HG02588 (cell line): ENCODE measurements at regions not wholly inside any gene's neighbourhood (a gene's known extent, or its start where the extent isn't known, plus 50 kb on each side); places are given as distances from the start of the nearest gene placed in this dataset.

Experiments used
- ATAC-seq: cut with Tn5 transposase; IDR thresholded peaks from one replicate; pipeline ENCODE4 v1.9.1; 2021; ENCODE audit warnings: mild to moderate bottlenecking, moderate library complexity; ENCODE audit not compliant: unreplicated experiment

DNA sequence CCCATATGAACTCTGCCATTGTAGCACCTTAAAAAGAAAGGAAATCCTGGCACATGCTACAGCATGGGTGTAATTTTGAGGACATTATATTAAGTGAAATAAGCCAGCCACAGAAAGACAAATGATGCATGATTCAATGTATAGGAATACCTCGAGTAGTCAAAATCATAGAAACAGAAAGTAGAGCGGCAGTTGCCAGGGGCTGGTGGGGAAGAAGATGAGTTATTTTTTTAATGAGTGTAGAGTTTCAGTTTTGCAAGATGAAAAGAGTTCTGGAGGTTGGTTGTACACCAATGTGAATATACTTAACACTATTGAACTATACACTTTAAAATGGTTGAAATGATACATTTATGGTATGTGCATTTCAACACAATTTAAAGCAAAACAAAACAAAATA, 133.0 kb downstream of the ZDHHC21 start:
- ATAC-seq = no peak

DNA sequence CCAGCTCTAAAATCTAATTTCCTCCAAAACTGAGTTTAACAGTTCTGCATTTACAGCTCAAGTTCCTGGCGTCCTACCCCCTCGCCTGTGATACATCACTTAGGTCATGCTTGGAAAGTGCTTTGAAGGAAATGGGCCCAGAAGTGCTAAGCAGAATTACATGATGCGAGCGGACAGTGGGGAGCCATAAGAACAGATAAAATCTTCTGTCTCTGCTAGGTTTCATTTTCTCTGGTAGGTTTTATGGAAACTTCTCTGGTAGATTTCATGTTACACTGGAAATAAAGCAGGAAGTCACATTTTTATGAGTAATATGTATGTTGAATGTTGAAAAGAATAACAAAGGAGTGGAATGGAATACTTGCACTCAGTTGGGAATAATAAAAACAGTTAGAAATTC, 138.3 kb downstream of the ZDHHC21 start:
- no peak for ATAC-seq

DNA sequence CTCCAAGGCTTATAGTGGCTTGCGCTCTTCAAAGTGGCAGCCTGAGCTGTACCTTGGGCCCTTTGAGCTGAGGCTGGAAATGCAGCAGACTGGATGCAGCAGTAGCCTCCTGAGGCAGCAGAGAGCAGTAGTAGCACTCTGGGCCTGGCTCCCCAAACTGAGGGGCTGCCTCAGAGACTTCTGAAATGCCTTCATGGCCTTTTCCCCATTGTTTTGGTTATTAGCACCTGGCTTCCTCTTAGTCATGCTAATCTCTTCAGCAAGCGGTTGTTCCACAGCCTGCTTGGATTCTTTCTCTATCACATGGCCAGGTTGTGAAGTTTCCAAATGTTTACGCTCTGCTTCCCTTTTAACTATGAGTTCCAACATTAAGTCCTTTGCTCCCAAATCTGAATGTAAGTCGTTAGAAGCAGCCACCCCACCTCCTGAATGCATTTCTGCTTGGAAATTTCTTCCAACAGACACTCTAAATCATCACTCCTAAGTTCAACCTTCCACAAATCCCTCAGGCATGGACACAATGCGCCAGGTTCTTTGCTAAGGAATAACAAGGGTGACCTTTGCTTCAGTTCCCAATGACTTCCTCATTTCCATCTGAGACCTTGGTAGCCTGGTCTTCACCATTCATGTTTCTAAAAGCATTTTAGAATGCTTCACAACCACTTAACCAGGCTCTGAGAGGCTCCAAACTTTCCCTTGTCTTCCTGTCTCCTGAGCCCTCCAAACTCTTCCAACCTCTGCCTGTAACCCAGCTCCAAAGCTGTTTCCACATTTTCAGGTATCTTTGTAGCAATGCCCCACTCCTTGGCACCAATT, 145.8 kb downstream of the ZDHHC21 start:
- ATAC-seq = no peak

DNA sequence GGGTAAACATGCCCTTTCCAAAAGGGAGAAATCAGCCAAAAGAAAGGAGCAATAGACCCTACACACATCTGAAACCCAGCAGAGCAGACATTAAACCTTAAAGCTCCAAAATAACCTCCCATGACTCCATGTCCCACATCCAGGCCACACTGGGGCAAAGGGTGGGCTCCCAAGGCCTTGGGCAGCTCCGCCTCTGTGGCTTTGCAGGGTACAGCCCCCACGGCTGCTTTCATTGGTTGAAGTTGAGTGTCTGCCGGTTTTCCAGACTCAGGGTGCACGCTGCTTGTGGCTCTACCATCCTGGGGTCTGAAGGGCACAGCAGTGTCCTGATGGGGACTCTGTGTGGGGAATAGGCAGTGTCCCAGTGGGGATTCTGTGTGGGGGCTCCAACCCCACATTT, 146.5 kb downstream of the ZDHHC21 start:
- no peak for ATAC-seq

DNA sequence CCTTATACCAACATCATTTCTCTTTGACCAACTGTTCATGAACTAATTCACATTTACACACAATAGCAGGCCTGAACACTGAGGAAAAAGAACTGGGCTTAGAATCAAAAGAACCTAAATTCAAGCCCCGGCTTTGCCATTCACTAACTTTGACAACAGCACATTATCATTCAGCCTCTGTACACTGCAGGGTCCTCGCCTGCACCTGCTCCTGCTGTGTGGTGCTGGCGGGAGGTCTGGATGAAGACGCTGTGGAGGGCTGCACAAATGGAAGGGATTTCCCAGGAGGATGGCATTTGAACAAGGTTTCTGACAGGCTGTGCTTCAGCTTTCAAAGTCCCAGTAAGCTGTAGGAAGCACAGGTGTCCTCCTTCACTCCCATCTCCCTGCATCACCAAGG, 151.2 kb downstream of the ZDHHC21 start:
- no peak for ATAC-seq

DNA sequence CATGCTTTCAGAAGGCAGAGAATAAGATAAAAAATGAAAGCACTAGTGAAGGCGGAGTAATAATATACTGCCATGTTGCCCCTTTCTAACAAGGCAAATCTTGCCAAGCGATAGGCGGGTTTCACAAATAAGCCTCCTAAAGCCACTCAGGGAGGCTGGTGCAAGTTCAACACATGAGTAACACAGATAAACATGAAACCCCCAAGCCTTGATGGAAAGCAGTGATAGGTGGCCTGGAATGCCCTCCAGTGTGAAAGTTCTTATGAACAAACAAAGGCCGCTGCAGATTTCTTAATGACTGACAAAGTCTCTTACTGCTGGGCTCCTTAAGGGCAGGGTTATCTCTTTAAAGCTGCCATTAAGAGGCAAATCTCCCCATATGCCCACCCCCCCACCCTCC, 154.7 kb downstream of the ZDHHC21 start:
- no peak for ATAC-seq

DNA sequence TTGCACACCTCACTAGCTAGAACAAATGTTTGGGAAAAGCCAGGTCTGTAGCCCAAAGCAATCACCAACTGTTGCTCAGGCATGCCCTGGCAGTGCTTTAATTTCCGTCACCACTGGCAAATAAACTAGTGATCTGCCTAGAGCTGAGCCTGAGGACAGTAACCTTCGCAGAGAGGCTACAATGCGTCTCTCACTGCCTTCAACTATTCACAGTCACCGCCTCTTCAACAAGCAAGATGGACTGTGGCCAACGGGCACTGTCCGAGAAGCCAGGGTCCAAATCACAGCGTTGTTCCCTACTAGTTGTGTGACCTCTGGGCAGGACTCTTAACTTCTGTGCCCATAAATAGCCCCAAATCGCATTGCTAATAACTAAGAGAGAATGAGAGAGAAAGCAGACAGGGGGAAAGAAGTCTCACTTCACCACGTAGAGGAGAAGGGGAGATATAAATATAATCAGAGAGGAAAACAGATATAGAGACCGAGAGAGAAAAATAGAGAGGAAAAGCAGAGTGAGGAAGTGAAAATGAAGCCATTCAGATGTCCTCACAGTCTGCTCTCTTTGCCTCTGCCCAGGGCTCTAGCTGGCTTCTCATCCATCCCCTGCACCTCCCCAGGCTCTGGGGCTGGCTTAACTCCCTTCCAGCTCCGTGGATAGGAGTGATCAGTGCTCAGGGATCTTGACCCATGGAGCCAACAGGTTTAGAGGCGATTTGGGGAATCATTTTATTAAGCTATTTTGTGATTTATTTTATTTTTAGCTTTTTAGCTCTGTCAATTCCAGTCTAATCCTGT, 157.9 kb downstream of the ZDHHC21 start:
- ATAC-seq = no peak

DNA sequence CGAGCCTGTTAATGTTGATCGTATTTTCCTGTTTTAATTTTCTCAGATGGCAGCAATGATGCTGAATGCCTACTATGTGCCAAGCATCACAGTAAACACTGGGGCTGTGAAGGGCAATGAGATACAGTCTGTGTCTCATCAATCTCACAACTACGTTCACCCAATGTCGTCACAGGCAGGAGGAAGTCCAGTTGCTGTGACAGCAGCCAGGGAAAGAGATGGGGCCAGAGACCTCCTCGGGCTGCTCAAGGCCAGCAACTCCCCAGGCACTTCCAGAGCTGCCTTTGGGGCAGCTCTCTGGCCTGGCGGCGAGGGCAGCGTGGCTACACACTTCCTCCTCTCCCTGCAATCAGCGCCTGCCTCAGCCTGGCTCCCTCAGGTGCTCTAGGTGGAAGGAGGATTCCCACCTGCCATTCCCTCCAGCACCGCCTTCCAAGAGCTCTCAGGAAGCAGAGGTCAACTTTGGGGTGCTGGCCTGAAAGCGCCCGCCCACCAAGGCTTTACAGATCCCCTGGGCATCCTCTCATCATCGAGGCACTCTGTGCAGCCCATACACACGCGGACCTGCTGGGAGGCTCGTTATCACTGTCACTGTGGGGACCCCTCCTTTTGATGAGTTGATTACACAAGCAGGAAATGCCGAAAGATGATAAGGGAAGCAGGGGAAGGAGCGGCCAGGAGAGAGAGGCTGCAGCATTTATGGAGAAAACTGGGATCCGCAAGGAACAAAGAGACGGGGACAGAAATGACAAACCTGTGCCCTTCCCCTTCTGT, 159.2 kb downstream of the ZDHHC21 start:
- ATAC-seq = no peak

DNA sequence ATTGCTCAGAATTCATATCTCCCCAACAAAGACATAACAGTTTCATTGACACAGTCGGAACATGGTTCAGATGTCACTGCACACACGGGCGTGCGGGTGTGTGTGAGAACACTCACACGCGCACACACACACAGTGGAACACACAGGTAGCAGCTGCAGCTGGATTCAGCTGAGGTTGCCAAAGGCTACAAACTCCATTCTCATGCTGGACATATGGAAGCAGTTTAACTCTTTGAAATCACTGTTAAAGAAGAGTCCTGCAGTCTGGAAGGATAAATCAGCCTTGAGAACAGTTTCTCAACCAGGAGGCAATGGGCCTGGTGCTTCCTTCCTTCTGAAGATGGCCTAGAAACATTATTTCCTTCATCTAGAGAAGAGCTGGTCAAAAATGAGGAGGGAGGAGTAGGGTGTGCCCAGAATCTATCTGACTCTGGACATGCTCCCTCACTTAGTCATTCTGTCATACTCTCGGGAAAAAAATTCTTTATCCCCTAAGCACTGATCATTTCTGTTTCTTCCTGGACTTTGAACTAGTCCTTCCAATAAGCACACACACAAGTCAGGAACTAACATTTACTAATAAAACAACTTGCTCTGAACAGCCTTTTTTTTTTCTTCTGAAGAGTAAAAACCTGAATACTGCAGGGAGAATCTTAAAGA, 160.6 kb downstream of the ZDHHC21 start:
- no peak for ATAC-seq

DNA sequence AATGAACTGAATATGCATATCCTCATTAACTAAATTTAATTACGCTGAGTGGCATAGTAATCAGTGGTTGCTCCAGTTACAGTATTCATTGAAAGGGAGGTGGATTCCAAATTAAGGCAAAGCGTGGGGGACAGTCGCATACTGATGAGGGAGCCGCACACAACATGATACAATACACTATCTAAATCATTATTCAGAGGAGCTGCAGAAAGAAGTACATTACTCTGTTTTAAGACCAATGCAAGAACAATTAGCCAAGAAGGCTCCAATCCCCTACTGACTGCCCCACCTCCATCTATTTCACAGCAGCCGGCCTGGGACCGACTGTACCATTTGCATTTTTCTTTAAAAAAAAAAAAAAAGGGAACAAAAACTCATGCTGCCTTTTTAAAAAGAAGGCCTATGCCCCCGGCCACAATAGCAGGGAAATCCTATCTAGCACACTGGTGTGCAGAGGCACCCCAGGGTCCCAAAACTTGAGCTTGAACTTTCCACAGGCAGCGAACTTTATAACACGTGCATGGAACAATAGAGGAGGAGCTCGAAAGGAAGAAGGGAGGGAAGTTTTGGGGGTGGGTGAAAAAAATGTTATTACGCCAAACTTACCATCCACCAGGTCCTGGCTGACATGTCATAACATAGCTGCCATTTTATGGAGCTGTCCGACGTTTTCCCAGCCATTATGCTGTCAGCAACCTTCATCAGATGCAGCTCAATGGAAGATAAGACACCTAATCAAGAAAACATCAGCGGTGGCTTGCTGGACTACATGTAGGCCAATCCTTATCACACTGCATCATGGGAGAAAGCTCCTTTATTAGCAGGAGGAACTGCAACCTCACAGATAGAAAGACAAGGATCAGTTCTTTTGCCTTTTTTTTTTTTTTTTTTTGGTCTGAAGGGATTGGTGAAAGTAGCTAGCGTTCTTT, 161.6 kb downstream of the ZDHHC21 start:
- ATAC-seq = no peak

DNA sequence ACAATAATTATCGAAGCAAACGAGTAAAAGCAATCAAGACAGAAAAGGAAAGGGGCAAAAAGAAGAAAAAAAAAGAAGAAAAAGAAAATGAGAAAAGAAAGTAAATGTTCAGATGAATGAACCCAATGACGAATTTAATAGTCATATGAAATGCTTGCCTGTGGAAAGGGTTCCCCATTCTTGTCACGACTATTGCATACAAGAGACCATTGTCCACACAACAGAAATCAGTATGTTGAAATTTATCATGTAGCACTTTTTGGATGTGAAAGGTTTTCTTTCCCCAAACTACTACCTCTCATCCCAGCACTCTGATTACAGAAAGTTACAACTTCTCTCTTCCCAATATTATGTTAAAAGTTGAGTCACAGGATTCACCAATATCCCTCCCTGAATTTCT, 162.4 kb downstream of the ZDHHC21 start:
- ATAC-seq = no peak

DNA sequence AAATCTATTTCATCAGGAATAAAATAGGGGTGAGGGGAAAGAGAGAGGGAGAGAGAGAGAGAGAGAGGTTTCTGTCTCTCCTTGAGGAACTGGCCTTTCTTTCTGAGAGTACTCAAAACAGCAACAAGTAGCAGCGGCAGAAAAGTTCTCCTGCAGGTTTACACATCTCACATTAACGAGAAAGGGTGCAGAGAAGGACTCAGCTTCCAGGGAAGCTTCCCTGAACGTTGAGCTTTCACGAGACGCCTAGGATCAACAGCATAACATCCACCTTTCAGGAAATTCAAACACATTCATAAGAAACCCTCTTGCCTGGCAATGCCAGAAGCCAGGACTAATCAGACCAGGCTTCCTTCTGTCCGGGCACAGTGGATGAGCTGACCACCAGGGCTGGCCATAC, 162.9 kb downstream of the ZDHHC21 start:
- ATAC-seq = no peak

DNA sequence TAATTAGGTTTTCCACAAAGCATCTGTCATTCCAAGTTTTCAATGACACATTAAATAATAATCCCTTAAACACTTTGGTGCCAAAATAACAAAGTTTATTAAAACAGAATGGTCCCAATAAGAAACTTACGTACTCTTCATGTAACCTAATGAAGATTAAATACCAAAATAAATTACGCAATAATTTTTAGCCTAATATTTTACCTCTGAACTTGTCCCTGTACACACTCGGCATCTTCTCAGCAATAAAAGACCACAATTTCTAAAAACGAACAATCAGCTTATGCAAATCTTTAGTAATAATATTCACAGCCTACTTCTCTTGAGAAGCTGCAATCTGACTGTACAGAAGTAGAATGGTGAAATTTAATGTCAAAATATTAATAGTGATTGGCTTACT, 163.6 kb downstream of the ZDHHC21 start:
- no peak for ATAC-seq

DNA sequence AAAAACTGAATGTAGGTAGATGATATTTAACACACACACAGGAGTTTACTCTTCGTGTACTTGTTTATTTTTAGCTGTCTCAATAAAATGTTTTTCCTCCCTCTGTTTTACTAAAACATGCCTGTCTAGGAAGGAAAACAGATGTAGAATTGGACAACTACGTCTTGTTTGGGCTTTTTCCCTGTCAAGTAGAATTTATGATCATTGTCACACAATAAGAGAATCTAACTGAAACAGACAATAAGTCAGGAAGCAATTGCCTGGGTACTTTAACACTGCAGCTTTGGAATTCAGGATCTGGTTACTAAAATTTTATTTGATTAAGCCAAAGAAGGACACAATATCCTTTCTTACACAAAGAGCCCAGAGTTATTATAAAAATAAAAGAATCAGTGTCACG, 164.2 kb downstream of the ZDHHC21 start:
- ATAC-seq = no peak

DNA sequence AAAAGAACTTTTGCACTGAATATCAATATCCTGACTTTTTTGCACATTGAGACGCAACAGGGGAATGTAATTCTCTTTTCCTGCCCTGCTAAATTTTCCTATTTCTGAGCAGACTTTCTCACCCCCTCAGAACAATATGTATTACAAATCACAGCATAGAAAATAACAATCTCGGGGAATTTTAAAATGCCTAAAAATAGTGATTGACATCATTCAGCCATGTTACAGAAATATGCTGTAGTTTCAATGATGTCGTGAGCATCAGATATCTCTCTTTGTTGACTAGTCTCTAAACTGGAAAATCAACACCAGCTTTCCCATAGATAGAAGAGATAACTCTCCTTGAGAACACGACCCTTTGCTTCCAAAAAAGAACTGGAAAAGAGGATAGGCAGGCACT, 166.7 kb downstream of the ZDHHC21 start:
- no peak for ATAC-seq

DNA sequence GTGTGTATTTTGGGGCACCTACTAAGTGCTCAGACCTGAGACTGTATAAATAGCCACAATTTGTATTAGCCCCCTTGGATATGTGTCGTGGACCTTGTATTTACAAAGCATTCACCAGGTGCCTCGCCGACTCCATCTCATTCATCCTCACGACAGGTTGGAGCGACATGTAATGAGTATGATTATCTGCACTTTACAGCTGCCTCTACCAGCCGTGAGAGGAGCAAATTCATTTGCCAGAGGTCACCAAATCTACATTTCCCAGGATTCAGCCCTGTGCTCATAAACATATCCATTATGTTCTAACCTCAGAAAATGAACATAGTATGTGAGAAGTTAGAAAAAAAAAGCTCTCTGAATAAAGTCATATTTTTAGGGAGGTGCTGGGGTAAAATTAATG, 167.4 kb downstream of the ZDHHC21 start:
- ATAC-seq = no peak

DNA sequence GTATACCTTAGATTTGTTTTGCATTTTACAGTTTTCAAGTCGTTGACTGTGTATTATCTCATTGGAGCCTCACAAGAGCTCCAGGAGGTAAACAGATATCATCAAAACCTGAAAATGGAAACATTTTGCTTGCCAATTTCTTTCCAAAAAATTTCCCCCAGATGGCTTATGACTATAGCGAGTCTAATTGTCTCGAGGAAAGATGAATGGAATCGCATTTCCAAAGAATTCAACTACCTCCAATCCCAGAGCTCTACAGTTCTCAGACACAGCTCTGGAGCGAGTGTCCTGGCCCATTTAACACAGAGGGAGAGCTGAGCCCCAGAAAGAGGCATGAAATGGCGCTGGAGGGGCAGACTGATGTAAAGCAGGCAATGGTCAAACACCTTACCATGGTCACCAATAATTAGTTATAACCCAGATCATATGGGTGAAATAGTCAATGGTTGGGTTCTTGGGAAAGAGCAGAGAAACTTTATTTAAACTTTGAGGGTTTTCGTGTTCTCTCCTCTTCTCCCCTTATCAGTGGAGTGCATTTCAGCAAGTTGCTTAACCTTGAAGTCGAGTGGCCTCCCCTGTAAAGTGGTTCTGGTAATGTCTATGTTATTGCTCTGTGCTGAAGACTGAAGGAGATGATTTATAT, 168.2 kb downstream of the ZDHHC21 start:
- ATAC-seq = no peak

DNA sequence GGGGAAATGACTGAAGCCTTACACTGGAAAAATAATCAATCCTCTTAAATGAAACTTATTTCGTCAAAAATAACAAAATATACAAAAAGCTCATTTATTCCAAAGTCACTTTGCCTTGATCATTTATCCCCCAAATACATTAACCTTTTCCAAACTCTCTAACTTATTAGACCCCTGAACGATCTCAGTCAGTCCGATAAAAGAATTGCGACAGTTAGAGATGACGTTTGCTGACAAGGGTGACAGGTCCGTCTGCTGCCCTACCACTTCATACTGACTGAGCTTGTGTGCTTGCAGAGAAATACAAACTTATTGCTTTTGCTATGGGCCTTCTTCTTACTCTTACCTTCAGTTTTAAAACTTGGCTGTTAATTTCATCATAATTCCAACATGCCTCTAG, 169.7 kb downstream of the ZDHHC21 start:
- ATAC-seq = no peak

DNA sequence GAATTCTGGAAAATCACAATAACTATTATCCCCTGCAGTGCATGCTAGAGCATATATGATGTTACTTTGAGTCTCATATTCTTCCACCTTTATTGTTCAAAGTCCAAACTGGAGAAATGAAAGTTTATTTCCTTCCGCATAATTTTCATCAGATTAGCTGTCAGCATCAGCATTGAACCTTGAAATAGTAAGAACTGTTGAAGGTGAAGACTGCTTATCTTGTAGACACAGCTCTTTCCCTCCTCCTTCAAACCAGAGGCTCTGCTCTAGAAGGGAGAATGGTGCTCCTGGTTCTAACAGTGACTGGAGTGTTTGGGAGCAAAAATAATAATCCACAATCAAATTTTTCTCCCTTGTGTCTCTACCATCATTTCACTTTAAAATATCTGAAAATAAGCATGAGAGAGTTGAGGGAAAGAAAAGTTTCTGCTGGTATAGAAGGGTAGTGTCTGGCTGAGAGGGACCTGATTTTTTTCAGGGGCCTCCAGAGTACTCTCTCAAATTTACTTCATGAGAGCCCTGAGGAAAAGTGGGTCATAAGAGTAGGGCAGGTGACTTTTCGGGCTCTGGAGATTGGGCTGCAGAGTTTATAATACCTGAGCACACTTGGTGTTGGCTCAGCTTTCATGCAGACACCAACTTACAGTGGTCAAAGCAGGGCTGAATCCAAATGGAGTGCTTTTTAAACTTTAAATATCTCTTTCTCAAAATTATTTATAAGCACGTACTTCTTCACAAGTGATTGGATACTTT, 170.4 kb downstream of the ZDHHC21 start:
- no peak for ATAC-seq
